SK-N-SH (cell line): ENCODE measurements at regions not wholly inside any gene's neighbourhood (a gene's known extent, or its start where the extent isn't known, plus 50 kb on each side); places are given as distances from the start of the nearest gene placed in this dataset.
"Not testable (repeated sequence)": the region's sequence is repeated elsewhere in the genome, so short reads cannot be mapped to it uniquely, and the experiment has no call there.

Experiments used
- CHD2 ChIP-seq: fragments of 150-350 bp; IDR thresholded peaks from 2 replicates; pipeline ENCODE4 v1.6.1; 2018; ENCODE audit warnings: low read length; ENCODE audit not compliant: partially characterized antibody
- CTCF ChIP-seq: fragments of 200-600 bp; sonication (generic); IDR thresholded peaks from 2 replicates; pipeline ENCODE4 v1.6.1; 2017; ENCODE audit warnings: antibody characterized with exemption, mild to moderate bottlenecking, moderate library complexity
- EZH2phosphoT487 ChIP-seq: fragments of 200-600 bp; sonication (generic); IDR thresholded peaks from 2 replicates; pipeline ENCODE4 v1.6.1; 2017; ENCODE audit warnings: low read depth, mixed run types, mild to moderate bottlenecking, antibody characterized with exemption, moderate library complexity, borderline replicate concordance
- GATA2 ChIP-seq: sonication (generic); formaldehyde crosslinking; IDR thresholded peaks from 2 replicates; pipeline ENCODE4 v1.5.0; 2020; ENCODE audit warnings: mild to moderate bottlenecking, missing genetic modification reagents
- MXI1 ChIP-seq: IDR thresholded peaks from 2 replicates; pipeline ENCODE4 v1.6.1; 2012; ENCODE audit warnings: mild to moderate bottlenecking, low read depth, low read length, improper control_type of control experiment
- POLR2AphosphoS5 ChIP-seq: IDR thresholded peaks from 2 replicates; pipeline ENCODE4 v1.6.1; 2012; ENCODE audit warnings: low read depth, low read length
- RAD21 ChIP-seq: IDR thresholded peaks from 2 replicates; pipeline ENCODE4 v1.6.1; 2012; ENCODE audit warnings: mild to moderate bottlenecking, low read length
- TCF12 ChIP-seq: IDR thresholded peaks from 2 replicates; pipeline ENCODE4 v1.4.0; 2012
- USF2 ChIP-seq: fragments of 150-350 bp; IDR thresholded peaks from 2 replicates; pipeline ENCODE4 v1.6.1; 2017; ENCODE audit warnings: antibody characterized with exemption, low read length, low read depth, borderline replicate concordance
- YY1 ChIP-seq: IDR thresholded peaks from 2 replicates; pipeline ENCODE4 v1.4.0; 2012; ENCODE audit warnings: low read depth, mild to moderate bottlenecking

GRCh38 chr5:34378498-34378897 is 277.6 kb upstream of the RAI14 start:
- TF ChIP-seq MXI1; TCF12; USF2; CTCF; RAD21; CHD2; EZH2phosphoT487; GATA2 (CRISPR knock-in tag); POLR2AphosphoS5; YY1: not testable (repeated sequence)
